NCI-H128 (cell line): ENCODE measurements at regions not wholly inside any gene's neighbourhood (a gene's known extent, or its start where the extent isn't known, plus 50 kb on each side); places are given as distances from the start of the nearest gene placed in this dataset.

Experiments used
- DNase-seq: peaks from one replicate; lab custom pipeline; 2025; ENCODE audit not compliant: unreplicated experiment; lab: John Stamatoyannopoulos, UW

DNA sequence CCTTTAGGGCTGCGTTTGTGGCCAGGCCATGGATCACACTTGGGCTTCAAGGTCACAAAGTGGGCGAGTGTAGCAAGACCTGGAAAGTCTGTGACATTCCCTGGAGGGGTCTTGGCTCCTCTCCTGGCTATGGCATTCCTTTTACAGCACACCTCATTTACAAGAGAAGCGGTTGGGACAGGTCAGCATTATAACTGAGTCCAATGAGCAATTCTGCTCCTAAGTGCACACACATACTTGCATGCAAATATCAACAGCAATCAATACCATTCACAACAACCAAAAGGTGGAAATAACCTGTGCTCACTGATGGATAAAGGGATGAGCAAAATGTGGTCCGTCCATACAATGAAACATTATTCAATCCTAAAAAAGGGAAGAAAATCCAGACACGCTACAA, 298.2 kb downstream of the CTTN start:
- DNase-seq = no peak

DNA sequence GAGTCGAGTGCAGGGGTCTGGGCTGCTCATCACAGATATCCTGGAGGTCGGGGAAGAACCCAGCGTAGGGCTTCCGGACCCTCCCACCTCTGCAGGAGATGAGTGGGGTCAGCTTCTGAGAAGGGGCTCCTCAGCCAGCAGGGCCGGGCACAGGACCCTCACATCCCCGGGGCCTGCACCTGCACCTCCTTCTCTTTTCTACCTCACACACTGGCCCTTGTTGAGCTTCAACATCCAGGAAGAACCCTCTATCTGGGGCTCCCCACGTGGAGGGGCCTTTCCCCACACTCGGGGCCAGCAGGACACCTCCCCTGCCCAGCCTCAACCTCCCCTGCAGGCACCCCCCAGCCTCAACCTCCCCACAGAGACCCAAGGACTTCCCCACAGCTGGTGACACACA, 299.4 kb downstream of the CTTN start:
- DNase-seq = no peak

DNA sequence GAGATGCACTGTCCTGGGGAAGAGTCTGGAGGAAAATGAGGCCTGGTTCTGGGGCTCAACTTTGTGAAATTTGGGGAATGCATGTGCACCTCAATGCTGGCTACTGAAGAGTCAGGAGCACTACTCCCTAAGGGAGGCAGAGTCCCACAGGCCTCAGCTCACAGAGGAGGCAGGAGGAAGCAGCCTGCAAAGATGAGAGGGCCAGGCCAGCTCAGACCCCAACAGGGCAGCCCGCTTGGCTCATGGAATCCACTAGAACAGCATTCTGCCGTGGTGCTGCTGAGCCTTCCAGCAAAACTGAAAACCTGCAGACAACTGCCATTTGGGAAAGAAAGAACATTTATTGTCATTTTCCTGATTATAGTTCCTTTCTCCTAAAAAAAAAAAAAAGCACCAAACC, 300.5 kb downstream of the CTTN start:
- DNase-seq = no peak

GRCh38 chr11:70699294-70700221, 301.2 kb downstream of the CTTN start:
- DNase-seq = no peak

GRCh38 chr11:70700453-70700852, 302.1 kb downstream of the CTTN start:
- DNase-seq = no peak

- no peak for DNase-seq
These were observed 302.5 kb downstream of the CTTN start for GRCh38 chr11:70700871-70701270.

GRCh38 chr11:70702040-70702648, 303.8 kb downstream of the CTTN start:
- no peak for DNase-seq

- no peak for DNase-seq
These were observed 305.1 kb downstream of the CTTN start for GRCh38 chr11:70703141-70704064.

DNA sequence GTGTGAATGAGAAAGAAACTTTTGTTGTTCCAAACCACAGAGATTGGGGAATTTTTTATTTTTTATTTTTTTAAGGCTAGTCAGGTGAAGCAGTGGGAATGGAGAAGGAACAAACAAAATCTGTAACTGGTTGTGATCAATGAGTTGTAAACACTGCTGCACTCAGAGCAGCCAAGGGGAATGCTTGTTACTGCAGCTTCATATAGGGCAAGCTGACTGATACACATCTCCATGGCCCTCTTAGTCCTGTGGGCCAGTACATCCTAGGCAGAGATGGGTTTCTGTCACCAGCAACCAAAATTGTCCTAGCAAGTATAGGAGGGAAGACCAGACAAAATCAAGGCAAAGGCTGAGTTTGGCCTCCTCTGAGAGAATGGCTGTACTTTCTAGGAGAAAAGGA, 306.8 kb downstream of the CTTN start:
- DNase-seq = no peak

- no peak for DNase-seq
These were observed 307.6 kb downstream of the CTTN start for GRCh38 chr11:70705930-70706329.

- DNase-seq = no peak
These were observed 309.5 kb downstream of the CTTN start for GRCh38 chr11:70707821-70708220.

DNA sequence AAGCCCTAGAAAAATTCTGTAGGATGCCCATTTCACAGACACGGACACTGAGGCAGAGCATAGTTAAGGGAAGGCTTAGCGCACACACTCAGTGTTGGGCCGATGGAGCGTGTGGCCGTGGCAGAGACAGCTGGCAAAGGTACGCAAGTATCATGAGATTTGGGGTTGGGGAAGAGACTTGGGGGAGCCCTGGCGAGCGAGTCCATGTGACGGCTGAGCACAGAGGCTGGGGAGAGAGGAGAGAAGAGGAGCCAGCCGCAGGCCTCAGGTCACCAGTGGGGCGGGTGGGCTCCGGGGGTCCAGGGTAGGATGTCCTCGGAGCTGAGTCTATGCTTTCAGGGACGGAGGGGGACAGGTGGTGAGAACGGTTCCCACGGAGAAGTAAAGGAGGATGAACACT, 311.3 kb downstream of the CTTN start:
- DNase-seq = no peak

DNA sequence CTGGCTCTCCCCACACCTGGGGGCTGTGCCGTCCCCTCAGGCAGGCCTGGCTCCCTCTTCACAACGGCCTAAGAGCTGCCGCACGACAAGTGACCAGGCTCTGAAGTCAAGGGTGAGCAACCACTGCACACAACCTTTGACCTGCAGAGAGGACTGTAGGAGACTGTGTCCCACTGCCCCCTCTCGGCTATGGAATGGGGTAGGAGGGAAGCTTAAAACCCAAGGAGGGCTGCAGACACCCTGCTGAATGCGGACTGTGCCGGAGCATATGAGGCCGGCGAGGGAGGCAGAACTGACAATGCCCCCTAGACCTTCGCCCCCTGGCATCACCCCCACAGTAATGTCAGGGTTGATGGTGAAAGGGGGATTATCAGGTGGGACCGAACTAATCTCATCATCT, 311.9 kb downstream of the CTTN start:
- DNase-seq = no peak

GRCh38 chr11:70710601-70711000, 312.3 kb downstream of the CTTN start:
- DNase-seq = no peak

DNA sequence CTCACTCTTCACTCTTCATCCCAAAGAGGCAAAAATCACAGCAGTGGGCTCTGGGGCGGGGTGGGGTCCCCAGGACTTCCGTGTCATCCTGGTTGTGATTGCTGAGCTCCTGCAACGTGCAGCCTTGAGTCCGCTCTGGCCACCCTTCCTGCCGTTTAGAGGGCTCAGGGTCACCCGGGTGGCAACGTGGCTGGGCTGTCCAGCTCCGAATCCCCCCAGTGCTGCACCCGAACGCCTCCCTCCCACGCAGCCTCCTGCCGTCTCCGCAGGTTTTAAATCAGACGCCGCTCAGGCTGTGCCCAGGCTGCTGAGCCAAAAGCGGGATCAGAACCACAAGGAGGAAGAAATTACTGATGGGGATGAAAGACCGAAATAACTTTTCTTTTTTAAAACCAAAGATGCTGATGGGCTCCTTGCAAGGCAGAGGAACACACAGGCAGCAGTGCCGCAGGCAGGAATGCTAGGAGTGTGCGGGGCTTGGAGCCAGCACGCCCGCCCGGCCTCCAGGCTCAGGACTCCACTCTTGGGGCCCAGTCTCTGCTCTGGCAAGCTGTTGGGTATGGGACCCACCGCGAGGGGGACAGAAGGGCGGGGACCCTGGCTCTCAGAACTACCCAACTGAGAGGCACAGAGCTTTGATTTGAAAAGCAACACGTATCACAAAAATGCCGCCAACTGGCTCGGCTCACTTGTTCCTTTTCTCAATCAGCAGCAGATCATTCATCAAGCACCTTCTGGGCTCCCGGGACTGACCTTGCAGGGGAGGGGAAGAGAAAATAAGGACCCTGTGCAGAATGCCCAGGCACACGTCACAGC, 313.0 kb downstream of the CTTN start:
- DNase-seq = no peak

- DNase-seq = no peak
These were observed 313.5 kb downstream of the CTTN start for GRCh38 chr11:70711911-70712185.

DNA sequence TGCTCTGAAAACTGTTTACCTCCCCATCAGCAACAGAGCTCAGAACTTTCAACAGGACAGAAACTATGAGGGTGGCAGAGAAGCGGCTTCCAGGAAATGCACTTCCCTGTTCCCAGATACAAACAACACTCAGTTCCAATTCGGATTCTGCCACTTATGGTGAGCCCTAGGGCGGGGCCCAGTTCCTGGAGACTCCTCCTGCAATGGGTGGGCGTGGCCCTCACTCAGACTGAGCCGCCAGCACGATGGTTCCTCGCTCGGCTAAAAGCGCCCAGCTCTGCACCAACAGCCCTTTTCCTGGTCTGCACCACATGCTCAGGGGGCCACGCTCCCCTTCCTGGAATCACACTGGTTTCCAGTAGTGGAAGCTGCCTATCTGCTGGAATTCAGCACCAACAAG, 314.1 kb downstream of the CTTN start:
- no peak for DNase-seq

- DNase-seq = no peak
These were observed 314.9 kb downstream of the CTTN start for GRCh38 chr11:70713086-70713835.

- no peak for DNase-seq
These were observed 315.8 kb downstream of the CTTN start for GRCh38 chr11:70713988-70714665.
